PC-9 (cell line): ENCODE measurements at regions not wholly inside any gene's neighbourhood (a gene's known extent, or its start where the extent isn't known, plus 50 kb on each side); places are given as distances from the start of the nearest gene placed in this dataset.

Source experiments
- CTCF ChIP-seq: fragments of 200-600 bp; sonication (generic); conservative IDR thresholded peaks from 2 replicates; pipeline ENCODE4 v1.6.1; 2017; ENCODE audit warnings: mixed run types, antibody characterized with exemption, mild to moderate bottlenecking, moderate library complexity
- EZH2 ChIP-seq: fragments of 200-600 bp; sonication (generic); IDR thresholded peaks from 2 replicates; pipeline ENCODE4 v1.8.0; 2017; ENCODE audit warnings: antibody characterized with exemption, low read depth

GRCh38 chr6:153956808-153957207 lies 82.2 kb upstream of the OPRM1 start:
- TF ChIP-seq CTCF (no peak), EZH2 (no peak)
